GM23338 (cell line): ENCODE measurements at regions not wholly inside any gene's neighbourhood (a gene's known extent, or its start where the extent isn't known, plus 50 kb on each side); places are given as distances from the start of the nearest gene placed in this dataset.

Experiments
- ATAC-seq: fragments of 200-7000 bp; cut with Tn5 transposase; 3 replicates; pipeline ENCODE4 v1.9.1; 2020
- DNase-seq: peaks from one replicate; pipeline ENCODE4 v3.0.0-alpha.2; 2015; ENCODE audit warnings: low spot score
- H2AFZ ChIP-seq: fragments of 200-600 bp; sonication (generic); 2 replicates; pipeline ENCODE4 v1.8.0; 2016; ENCODE audit warnings: antibody characterized with exemption, mild to moderate bottlenecking, moderate library complexity
- H3F3A ChIP-seq: fragments of 200-600 bp; sonication (generic); replicated peaks from 2 replicates; pipeline ENCODE4 v1.8.0; 2017; ENCODE audit warnings: antibody characterized with exemption, mixed run types, low read depth
- H3K27ac ChIP-seq: fragments of 200-600 bp; sonication (generic); 2 replicates; pipeline ENCODE4 v1.6.1; 2016; ENCODE audit warnings: low read depth
- H3K27me3 ChIP-seq: fragments of 200-600 bp; sonication (generic); 2 replicates; pipeline ENCODE4 v1.8.0; 2016; ENCODE audit warnings: mild to moderate bottlenecking, mixed run types, moderate library complexity; ENCODE audit not compliant: insufficient read depth
- H3K36me3 ChIP-seq: fragments of 200-600 bp; sonication (generic); 2 replicates; pipeline ENCODE4 v1.8.0; 2016; ENCODE audit warnings: mild to moderate bottlenecking; ENCODE audit not compliant: insufficient read depth
- H3K4me1 ChIP-seq: fragments of 200-600 bp; sonication (generic); 2 replicates; pipeline ENCODE4 v1.8.0; 2016; ENCODE audit warnings: mild to moderate bottlenecking, moderate library complexity; ENCODE audit not compliant: insufficient read depth
- H3K4me2 ChIP-seq: fragments of 200-600 bp; sonication (generic); 2 replicates; pipeline ENCODE4 v1.7.1; 2017; ENCODE audit warnings: mixed run types
- H3K4me3 ChIP-seq: fragments of 200-600 bp; sonication (generic); 2 replicates; pipeline ENCODE4 v1.6.1; 2016; ENCODE audit warnings: mixed run types
- H3K79me2 ChIP-seq: fragments of 200-600 bp; sonication (generic); replicated peaks from 2 replicates; pipeline ENCODE4 v1.8.0; 2017; ENCODE audit warnings: mild to moderate bottlenecking; ENCODE audit not compliant: insufficient read depth
- H3K9me2 ChIP-seq: fragments of 200-600 bp; sonication (generic); 2 replicates; pipeline ENCODE4 v1.8.0; 2017; ENCODE audit not compliant: insufficient read depth
- H4K20me1 ChIP-seq: fragments of 200-600 bp; sonication (generic); replicated peaks from 2 replicates; pipeline ENCODE4 v1.8.0; 2017; ENCODE audit warnings: mild to moderate bottlenecking; ENCODE audit not compliant: insufficient read depth
- H3K27ac Mint-ChIP-seq: 2 replicates; pipeline ENCODE4 v1.8.0; 2020; ENCODE audit warnings: inconsistent platforms, mild to moderate bottlenecking, moderate library complexity, mixed read lengths
- H3K27me3 Mint-ChIP-seq: 3 replicates; pipeline ENCODE4 v1.8.0; 2022; ENCODE audit warnings: low read depth, mild to moderate bottlenecking, moderate library complexity, mixed read lengths, inconsistent platforms; ENCODE audit not compliant: insufficient read depth, poor library complexity
- H3K36me3 Mint-ChIP-seq: 3 replicates; pipeline ENCODE4 v1.8.0; 2021; ENCODE audit warnings: low read depth, mild to moderate bottlenecking, inconsistent platforms, moderate library complexity, mixed read lengths
- H3K4me1 Mint-ChIP-seq: 3 replicates; pipeline ENCODE4 v1.8.0; 2020; ENCODE audit warnings: mild to moderate bottlenecking, inconsistent platforms, mixed read lengths
- H3K4me3 Mint-ChIP-seq: 3 replicates; pipeline ENCODE4 v1.8.0; 2021; ENCODE audit warnings: moderate library complexity, mild to moderate bottlenecking, inconsistent platforms, mixed read lengths
- H3K9me3 Mint-ChIP-seq: 3 replicates; pipeline ENCODE4 v1.8.0; 2020; ENCODE audit warnings: moderate library complexity, mild to moderate bottlenecking, inconsistent platforms, mixed read lengths
- CTCF ChIP-seq, 2 experiments: fragments of 200-600 bp in 1 of 2; sonication (generic) in 1 of 2; conservative IDR thresholded peaks; 2 replicates each; pipeline versions ENCODE4 v1.5.1 to v1.6.1; 2016 to 2017; ENCODE audit warnings: antibody characterized with exemption in 2 of 2, low read depth in 2 of 2, mild to moderate bottlenecking in 2 of 2, moderate library complexity in 1 of 2
- ETS1 ChIP-seq: IDR thresholded peaks from 2 replicates; pipeline ENCODE4 v1.6.1; 2016; ENCODE audit warnings: antibody characterized with exemption
- EZH2 ChIP-seq: fragments of 200-600 bp; sonication (generic); IDR thresholded peaks from one replicate; pipeline ENCODE4 v1.8.0; 2017; ENCODE audit warnings: antibody characterized with exemption, mild to moderate bottlenecking, low read depth; ENCODE audit not compliant: unreplicated experiment
- EZH2phosphoT487 ChIP-seq: fragments of 200-600 bp; sonication (generic); IDR thresholded peaks from one replicate; pipeline ENCODE4 v1.8.1; 2018; ENCODE audit warnings: antibody characterized with exemption; ENCODE audit not compliant: unreplicated experiment
- JUNB ChIP-seq: IDR thresholded peaks from one replicate; pipeline ENCODE4 v1.6.1; 2016; ENCODE audit warnings: antibody characterized with exemption; ENCODE audit not compliant: unreplicated experiment
- POLR2AphosphoS5 ChIP-seq: IDR thresholded peaks from 2 replicates; pipeline ENCODE4 v1.6.1; 2016; ENCODE audit warnings: antibody characterized with exemption, low read depth
- REST ChIP-seq: IDR thresholded peaks from one replicate; pipeline ENCODE4 v1.6.1; 2018; ENCODE audit warnings: antibody characterized with exemption; ENCODE audit not compliant: unreplicated experiment
- STAT1 ChIP-seq: IDR thresholded peaks from one replicate; pipeline ENCODE4 v1.6.1; 2016; ENCODE audit warnings: antibody characterized with exemption; ENCODE audit not compliant: unreplicated experiment
- ZNF114 ChIP-seq: fragments of 250-450 bp; sonication (Bioruptor Pico); IDR thresholded peaks from 2 replicates; pipeline ENCODE4 v1.5.0; 2020; ENCODE audit warnings: mild to moderate bottlenecking, moderate library complexity
- ZNF331 ChIP-seq: fragments of 250-450 bp; sonication (Bioruptor Pico); IDR thresholded peaks from 2 replicates; pipeline ENCODE4 v1.5.0; 2020; ENCODE audit warnings: low read depth, mild to moderate bottlenecking, moderate library complexity

- TF ChIP-seq JUNB (no peak), ZNF114 (CRISPR knock-in tag) (no peak), CTCF (conservative IDR thresholded peaks at IDR 0.05; ENCODE audit: low read depth in 2 of 2) (no peak), EZH2phosphoT487 (no peak), STAT1 (no peak), ZNF331 (CRISPR knock-in tag) (no peak), POLR2AphosphoS5 (no peak), EZH2 (no peak)
These were observed 319.2 kb upstream of the SEMA6D start (continued) for GRCh38 chr15:47398132-47398531.

- no peaks in the 10 kb centered on the region for H4K20me1 ChIP-seq
- H3K4me1 ChIP-seq = peaks cover 13% of the 10 kb centered on the region
- Mint-ChIP-seq H3K4me1 (peaks cover 18% of the 10 kb centered on the region), H3K9me3 (no peaks in the 10 kb centered on the region), H3K4me3 (no peak overlapping the region), H3K27ac (no peak overlapping the region), H3K36me3 (no peaks in the 10 kb centered on the region), H3K27me3 (peaks cover 2% of the 10 kb centered on the region)
- H3K27ac ChIP-seq = no peak overlapping the region
- H3F3A ChIP-seq = no peaks in the 10 kb centered on the region
- no peaks in the 10 kb centered on the region for H3K36me3 ChIP-seq
- no peak overlapping the region for H3K4me2 ChIP-seq
- H3K4me3 ChIP-seq = no peak overlapping the region
- no peak overlapping the region for H2AFZ ChIP-seq
- H3K9me2 ChIP-seq = peaks cover 3% of the 10 kb centered on the region; the same call in 1 of the 2 replicates
- no peaks in the 10 kb centered on the region for H3K79me2 ChIP-seq
- no peak for ATAC-seq
- H3K27me3 ChIP-seq = no peaks in the 10 kb centered on the region
- DNase-seq = no peak
- TF ChIP-seq ZNF114 (CRISPR knock-in tag) = no peak
- no peak for TF ChIP-seq STAT1
- TF ChIP-seq CTCF (conservative IDR thresholded peaks at IDR 0.05; ENCODE audit: low read depth in 2 of 2) = no peak
- TF ChIP-seq REST = no peak
- TF ChIP-seq EZH2phosphoT487 = no peak
- no peak for TF ChIP-seq EZH2
- TF ChIP-seq JUNB = no peak
- TF ChIP-seq ETS1 = no peak
- TF ChIP-seq ZNF331 (CRISPR knock-in tag) = no peak
These were observed 318.7 kb upstream of the SEMA6D start for GRCh38 chr15:47398594-47398993.
